Endothelial cell of umbilical vein (primary cell): ENCODE measurements at regions not wholly inside any gene's neighbourhood (a gene's known extent, or its start where the extent isn't known, plus 50 kb on each side); places are given as distances from the start of the nearest gene placed in this dataset.

Experiments
- BruUV-seq: library from RNA; stranded (reverse); fragments of 400-500 nt; replicated peaks from 2 replicates; lab custom pipeline; 2021; lab: Mats Ljungman, UMichigan
- CTCF ChIA-PET: fragments of 300-600, 350-600 bp; sonication (Branson Sonifier 250); formaldehyde crosslinking; loops from one replicate; lab custom pipeline; 2021; ENCODE audit warnings: antibody characterized with exemption, inconsistent platforms; lab: Charles Lee
- POLR2A ChIA-PET: fragments of 300-600, 350-600 bp; sonication (Branson Sonifier 250); formaldehyde crosslinking; loops from one replicate; lab custom pipeline; 2021; ENCODE audit warnings: antibody characterized with exemption, inconsistent platforms; lab: Charles Lee
- DNase-seq: peaks from one replicate; pipeline ENCODE4 v3.0.0-alpha.2; 2011; ENCODE audit warnings: low read depth, low spot score
- FAIRE-seq: peaks from 2 replicates; lab custom pipeline; 2011; peaks lifted over from hg19 to GRCh38; lab: Jason Lieb, UNC
- H2AFZ ChIP-seq: 2 replicates; pipeline ENCODE4 v1.6.0; 2012; ENCODE audit warnings: low read depth, low read length, control low read depth, inconsistent platforms
- H3K27ac ChIP-seq: 2 replicates; pipeline ENCODE4 v1.5.1; 2011; ENCODE audit warnings: low read depth, mild to moderate bottlenecking, control low read depth, low read length, moderate library complexity; ENCODE audit not compliant: insufficient read depth
- H3K27me3 ChIP-seq, 2 experiments: 2 replicates each; pipeline versions ENCODE4 v1.6.0 to v1.6.1; 2011; ENCODE audit warnings: low read length in 2 of 2, mixed read lengths in 1 of 2; ENCODE audit not compliant: control insufficient read depth in 2 of 2, insufficient read depth in 2 of 2
- H3K36me3 ChIP-seq, 2 experiments: 2 replicates in 1 of 2; 3 replicates in 1 of 2; pipeline ENCODE4 v1.5.1; 2011; ENCODE audit warnings: low read length in 2 of 2, mild to moderate bottlenecking in 1 of 2, moderate library complexity in 1 of 2; ENCODE audit not compliant: control insufficient read depth in 2 of 2, insufficient read depth in 2 of 2; ENCODE audit errors: extremely low read depth in 1 of 2
- H3K4me1 ChIP-seq: 3 replicates; pipeline ENCODE4 v1.5.1; 2011; ENCODE audit warnings: mild to moderate bottlenecking, low read length; ENCODE audit not compliant: control insufficient read depth, insufficient read depth; ENCODE audit errors: extremely low read depth
- H3K4me2 ChIP-seq: 2 replicates; pipeline ENCODE4 v1.6.1; 2011; ENCODE audit warnings: low read length, control low read depth, mixed read lengths; ENCODE audit not compliant: insufficient read depth
- H3K4me3 ChIP-seq, 3 experiments: fragments of 200-600 bp in 1 of 3; sonication (generic), shearing (Covaris generic) in 1 of 3; replicated peaks in 1 of 3; 2 replicates each; pipeline ENCODE4 v1.5.1; 2011 to 2016; ENCODE audit warnings: control low read depth in 3 of 3, low read length in 3 of 3, mild to moderate bottlenecking in 2 of 3, inconsistent platforms in 1 of 3, low read depth in 1 of 3, moderate library complexity in 1 of 3; ENCODE audit not compliant: insufficient read depth in 1 of 3
- H3K79me2 ChIP-seq: 2 replicates; pipeline ENCODE4 v1.6.0; 2012; ENCODE audit warnings: low read length, inconsistent platforms; ENCODE audit not compliant: control insufficient read depth, insufficient read depth
- H3K9ac ChIP-seq: replicated peaks from 2 replicates; pipeline ENCODE3; 2011; ENCODE audit warnings: low read length, control low read depth; ENCODE audit not compliant: insufficient read depth; ENCODE audit errors: extremely low read depth
- H3K9me1 ChIP-seq: replicated peaks from 3 replicates; pipeline ENCODE4 v1.6.0; 2011; ENCODE audit warnings: mild to moderate bottlenecking, low read length; ENCODE audit not compliant: control insufficient read depth, insufficient read depth; ENCODE audit errors: extremely low read depth
- H3K9me3 ChIP-seq: replicated peaks from 2 replicates; pipeline ENCODE4 v1.5.1; 2012; ENCODE audit warnings: low read length, inconsistent platforms; ENCODE audit not compliant: control insufficient read depth, insufficient read depth
- H4K20me1 ChIP-seq: replicated peaks from 2 replicates; pipeline ENCODE3; 2011; ENCODE audit warnings: mild to moderate bottlenecking, low read length; ENCODE audit not compliant: control insufficient read depth, insufficient read depth; ENCODE audit errors: extremely low read depth
- CTCF ChIP-seq, 2 donors: IDR thresholded peaks; 1 replicate in 1 of 2; 2 replicates in 1 of 2; pipeline ENCODE4 v1.5.1; 2011; ENCODE audit warnings: low read length in 2 of 2, mild to moderate bottlenecking in 2 of 2, moderate library complexity in 2 of 2, control low read depth in 1 of 2, inconsistent platforms in 1 of 2, low read depth in 1 of 2; ENCODE audit not compliant: insufficient read depth in 1 of 2; ENCODE audit errors: extremely low read depth in 1 of 2
- EZH2 ChIP-seq: IDR thresholded peaks from 2 replicates; pipeline ENCODE4 v1.6.1; 2012; ENCODE audit warnings: borderline replicate concordance, low read depth, mild to moderate bottlenecking, moderate library complexity, low read length, inconsistent platforms; ENCODE audit not compliant: severe bottlenecking
- FOS ChIP-seq: IDR thresholded peaks from 2 replicates; pipeline ENCODE4 v1.6.1; 2011; ENCODE audit warnings: mild to moderate bottlenecking, low read length, moderate library complexity, borderline replicate concordance; ENCODE audit not compliant: insufficient read depth
- GATA2 ChIP-seq: IDR thresholded peaks from 2 replicates; pipeline ENCODE4 v1.7.0; 2011; ENCODE audit warnings: low read depth, mild to moderate bottlenecking, moderate library complexity, mixed read lengths, low read length; ENCODE audit not compliant: insufficient read length, insufficient read depth
- JUN ChIP-seq: IDR thresholded peaks from 2 replicates; pipeline ENCODE4 v1.6.1; 2011; ENCODE audit warnings: borderline replicate concordance, low read depth; ENCODE audit not compliant: insufficient read length, insufficient read depth
- MAX ChIP-seq: IDR thresholded peaks from 2 replicates; pipeline ENCODE4 v1.6.1; 2011; ENCODE audit not compliant: insufficient read depth, insufficient read length
- POLR2A ChIP-seq: IDR thresholded peaks from 2 replicates; pipeline ENCODE4 v1.6.1; 2012; ENCODE audit warnings: low read depth, mild to moderate bottlenecking, control low read depth, low read length
- POLR2AphosphoS5 ChIP-seq: IDR thresholded peaks from 2 replicates; pipeline ENCODE4 v1.6.1; 2012; ENCODE audit warnings: low read depth, mild to moderate bottlenecking, control low read depth, low read length, moderate library complexity; ENCODE audit not compliant: insufficient read depth
- dilution Hi-C: fragments of 300-500 bp; cut with MboI; formaldehyde crosslinking; loops from one replicate; pipeline ENCODE4 v1.15.0; 2019; ENCODE audit warnings: low sequenced_read_pairs; ENCODE audit not compliant: extremely low pct_ligation_motif_present
- intact Hi-C: fragments of 100-400 bp; cut with micrococcal nuclease; formaldehyde crosslinking; loops from one replicate; pipeline ENCODE4 v1.10.0; 2022

- no peak for DNase-seq
- no TSS peak for BruUV-seq
- no peaks in the 10 kb centered on the region for H3K36me3 ChIP-seq
- H3K9me1 ChIP-seq: no peaks in the 10 kb centered on the region
- no peaks in the 10 kb centered on the region for H4K20me1 ChIP-seq
- H3K79me2 ChIP-seq: no peaks in the 10 kb centered on the region
- CTCF ChIA-PET: no interaction called here
- H3K27me3 ChIP-seq: no peaks in the 10 kb centered on the region
- H3K27ac ChIP-seq: no peak overlapping the region
- TF ChIP-seq POLR2A (no peak), JUN (no peak), MAX (no peak), POLR2AphosphoS5 (no peak), EZH2 (no peak), CTCF (IDR thresholded peaks at IDR 0.05; ENCODE audit: extremely low read depth in 1 of 2, insufficient read depth in 1 of 2, low read depth in 1 of 2, low read length in 2 of 2) (no peak), FOS (no peak), GATA2 (no peak)
- H3K9ac ChIP-seq: no peak overlapping the region
- FAIRE-seq: no peak
- intact Hi-C loops (no loop called here), dilution Hi-C loops (no loop called here)
- H3K4me2 ChIP-seq: no peak overlapping the region
- H3K4me3 ChIP-seq: no peak overlapping the region
- no peaks in the 10 kb centered on the region for H3K9me3 ChIP-seq
- H2AFZ ChIP-seq: no peak overlapping the region
- no peaks in the 10 kb centered on the region for H3K4me1 ChIP-seq
- POLR2A ChIA-PET: no interaction called here
These were observed 124.4 kb upstream of the ANKFN1 start for GRCh38 chr17:56028837-56029236.
